ENCODE measurements at regions not wholly inside any gene's neighbourhood (a gene's known extent, or its start where the extent isn't known, plus 50 kb on each side); places are given as distances from the start of the nearest gene placed in this dataset.

- DNase-seq, result no peak
These were observed 93.0 kb downstream of the MTPAP start for GRCh38 chr10:30256084-30256483.

DNA sequence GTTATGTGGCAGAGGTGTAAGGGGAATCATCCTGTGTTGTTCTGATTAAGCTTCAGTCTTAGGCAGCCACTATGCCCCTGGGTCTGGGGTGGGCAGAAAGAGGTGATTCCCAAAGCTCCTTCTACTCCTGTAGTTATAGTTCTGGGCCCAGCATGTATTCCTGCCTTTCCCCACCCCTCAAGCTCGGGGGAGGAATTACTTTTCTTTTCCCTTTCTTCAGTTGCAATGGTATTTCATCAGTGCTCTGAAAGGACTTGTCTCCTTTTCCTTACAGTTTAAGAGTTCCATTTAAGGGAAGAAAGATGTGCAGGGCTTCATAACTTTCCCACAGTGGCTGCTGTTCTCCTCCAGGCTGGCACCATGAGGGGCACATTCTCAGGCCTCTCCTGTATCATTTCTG is 94.2 kb downstream of the MTPAP start:
- no peak for DNase-seq

- no peak for DNase-seq
These were observed 100.3 kb downstream of the MTPAP start for GRCh38 chr10:30248728-30249127.

GRCh38 chr10:30247704-30248103 is 101.4 kb downstream of the MTPAP start:
- DNase-seq, result no peak

DNA sequence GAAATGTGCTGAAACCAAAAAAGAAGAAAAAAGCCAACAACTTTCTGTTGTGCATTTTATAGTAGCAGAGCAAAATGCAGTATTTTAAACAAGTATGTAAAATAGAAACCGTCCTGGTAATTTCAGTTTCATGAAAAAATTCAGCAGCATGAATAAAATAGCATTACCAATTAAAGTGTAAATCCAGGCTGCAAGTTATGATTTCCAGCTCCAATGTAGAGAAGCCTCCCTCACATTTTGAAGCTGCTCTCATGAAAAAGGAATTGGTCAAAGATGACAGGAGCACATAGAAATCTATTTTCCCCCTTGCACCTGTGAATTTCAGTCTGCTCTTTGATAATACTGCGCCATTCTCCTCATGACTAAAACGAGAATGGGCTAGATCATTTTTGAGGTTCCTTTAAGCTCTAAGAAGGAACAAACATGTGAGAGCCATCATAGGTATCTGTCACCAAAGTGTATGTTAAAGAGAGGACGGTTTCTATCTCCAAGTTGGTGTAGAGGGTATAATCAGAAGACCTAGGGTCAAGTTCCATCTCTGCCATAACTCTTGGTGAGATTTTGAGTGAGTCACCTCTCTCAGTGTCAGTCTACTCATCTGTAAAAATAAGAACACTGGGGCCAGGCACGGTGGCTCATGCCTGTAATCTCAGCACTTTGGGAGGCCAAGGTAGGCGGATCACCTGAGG is 107.5 kb downstream of the MTPAP start:
- no peak for DNase-seq

DNA sequence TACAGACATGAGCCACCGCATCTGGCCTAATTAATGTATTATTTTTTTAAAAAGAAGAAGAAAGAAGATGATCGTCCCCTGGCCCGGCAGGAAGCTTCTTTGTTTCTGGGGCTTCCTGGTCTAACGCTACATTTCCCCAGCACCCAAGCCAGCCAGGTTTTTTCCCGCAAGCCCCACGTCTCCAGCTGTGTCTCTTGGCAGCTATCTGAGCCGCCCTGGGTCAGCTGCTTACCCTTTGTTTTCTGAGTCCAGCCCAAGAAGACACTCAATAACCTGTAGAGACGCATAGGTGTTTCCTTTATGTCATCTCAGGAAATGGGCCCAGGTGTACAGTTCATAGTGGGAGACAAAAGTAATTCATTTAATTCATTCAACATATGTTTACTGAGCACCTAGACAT is 110.2 kb downstream of the MTPAP start:
- no peak for DNase-seq

GRCh38 chr10:30233186-30233959 is 115.7 kb downstream of the MTPAP start:
- no peak for DNase-seq

DNA sequence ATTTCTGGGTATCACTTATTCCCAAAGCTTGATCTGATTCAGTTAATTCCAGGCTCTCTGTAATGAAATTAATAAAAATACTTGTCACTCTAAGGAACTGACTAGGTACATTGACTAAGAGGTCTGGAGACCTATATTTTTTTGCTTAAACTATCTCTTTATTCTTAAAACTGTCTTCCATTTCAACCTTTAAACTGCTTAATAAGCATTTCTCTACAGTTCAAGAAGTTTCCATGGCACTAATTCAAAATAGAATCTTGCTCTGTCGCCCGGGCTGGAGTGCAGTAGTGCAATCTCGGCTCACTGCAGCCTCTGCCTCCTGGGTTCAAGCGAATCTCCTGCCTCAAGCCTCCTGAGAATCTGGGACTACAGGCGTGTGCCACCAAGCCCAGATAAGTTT is 117.4 kb downstream of the MTPAP start:
- no peak for DNase-seq

- DNase-seq, result no peak
These were observed 117.9 kb downstream of the MTPAP start for GRCh38 chr10:30231071-30231652.

GRCh38 chr10:30229536-30229935 is 119.5 kb downstream of the MTPAP start:
- no peak for DNase-seq

GRCh38 chr10:30228417-30229036 is 120.6 kb downstream of the MTPAP start:
- DNase-seq, result no peak

GRCh38 chr10:30227481-30227880 is 121.6 kb downstream of the MTPAP start:
- DNase-seq, result no peak

- no peak for DNase-seq
These were observed 128.9 kb downstream of the MTPAP start for GRCh38 chr10:30219971-30220751.

DNA sequence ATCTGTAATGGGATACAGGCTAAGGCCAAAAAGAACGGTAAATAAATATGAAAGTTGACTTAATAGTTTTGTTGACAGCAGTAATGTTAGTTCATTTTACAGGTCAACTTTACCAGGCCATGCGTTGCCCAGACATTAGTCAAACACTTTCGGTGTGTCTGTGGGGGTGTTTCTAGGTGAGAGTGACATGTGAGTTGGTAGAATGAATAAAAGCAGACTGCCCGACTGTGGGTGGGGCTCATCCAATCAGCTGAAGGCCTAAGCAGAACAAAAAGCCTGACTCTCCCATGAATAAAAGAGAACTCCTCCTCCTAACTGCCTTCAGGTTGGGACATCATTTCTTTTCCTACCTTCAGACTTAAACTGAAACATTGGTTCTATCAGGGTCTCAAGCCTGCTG is 132.3 kb downstream of the MTPAP start:
- DNase-seq, result no peak

DNA sequence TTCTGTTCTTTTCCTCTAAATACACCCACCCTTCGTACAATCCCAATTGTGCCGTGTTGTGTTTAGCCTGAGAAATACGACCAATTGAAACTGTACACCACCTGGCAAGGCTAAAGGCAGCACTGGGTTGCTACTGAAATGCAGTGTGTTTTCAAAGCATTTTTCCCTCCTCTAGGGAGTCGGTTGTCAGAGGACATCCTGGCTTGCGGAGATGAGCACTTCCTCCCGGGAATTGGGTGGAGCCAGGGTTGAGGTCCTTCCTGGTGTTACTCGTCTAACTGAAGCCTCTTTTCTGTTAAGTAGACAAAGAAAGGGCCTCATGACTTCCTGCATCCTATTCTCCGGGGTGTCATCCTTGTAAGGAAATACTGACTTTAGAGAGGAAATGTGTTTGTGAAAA is 133.5 kb downstream of the MTPAP start:
- no peak for DNase-seq

- DNase-seq, result no peak
These were observed 133.9 kb downstream of the MTPAP start for GRCh38 chr10:30215141-30215540.

DNA sequence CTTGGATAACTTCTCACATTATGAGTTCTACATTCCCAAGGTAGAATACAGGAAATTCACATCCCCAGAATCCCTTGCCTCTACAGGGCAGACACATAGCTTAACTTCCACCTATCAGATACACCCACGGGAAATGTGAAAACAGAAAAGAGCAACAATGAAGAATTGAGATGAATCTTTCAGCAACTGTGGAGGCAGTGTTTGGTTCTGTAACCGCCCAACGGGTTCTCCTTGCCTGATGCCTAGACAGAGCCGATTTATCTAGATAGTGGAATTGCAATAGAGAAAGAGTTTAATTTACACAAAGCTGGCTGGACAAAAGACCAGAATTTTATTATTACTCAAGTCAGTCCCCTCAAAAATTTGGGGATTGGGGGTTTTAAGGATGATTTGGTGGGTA is 138.8 kb downstream of the MTPAP start:
- no peak for DNase-seq

DNA sequence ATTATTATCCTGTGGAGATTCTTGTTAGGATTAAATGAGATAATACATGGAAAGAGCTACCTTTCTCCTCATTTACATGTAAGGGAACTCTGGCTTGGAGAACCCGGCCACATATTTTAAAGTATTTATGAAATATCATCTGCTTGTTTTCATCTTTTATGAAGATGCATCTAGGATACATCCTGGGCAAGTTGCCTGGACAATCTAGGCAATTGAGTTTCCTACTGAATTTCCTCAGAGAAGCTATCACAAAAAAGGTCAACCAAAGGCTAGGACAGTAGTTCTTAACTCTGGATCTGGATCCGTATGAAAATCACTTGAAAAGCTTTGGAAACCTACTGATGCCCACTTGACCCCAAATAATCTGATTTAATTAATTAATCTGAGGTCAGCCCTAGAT is 140.7 kb downstream of the MTPAP start:
- DNase-seq, result no peak

DNA sequence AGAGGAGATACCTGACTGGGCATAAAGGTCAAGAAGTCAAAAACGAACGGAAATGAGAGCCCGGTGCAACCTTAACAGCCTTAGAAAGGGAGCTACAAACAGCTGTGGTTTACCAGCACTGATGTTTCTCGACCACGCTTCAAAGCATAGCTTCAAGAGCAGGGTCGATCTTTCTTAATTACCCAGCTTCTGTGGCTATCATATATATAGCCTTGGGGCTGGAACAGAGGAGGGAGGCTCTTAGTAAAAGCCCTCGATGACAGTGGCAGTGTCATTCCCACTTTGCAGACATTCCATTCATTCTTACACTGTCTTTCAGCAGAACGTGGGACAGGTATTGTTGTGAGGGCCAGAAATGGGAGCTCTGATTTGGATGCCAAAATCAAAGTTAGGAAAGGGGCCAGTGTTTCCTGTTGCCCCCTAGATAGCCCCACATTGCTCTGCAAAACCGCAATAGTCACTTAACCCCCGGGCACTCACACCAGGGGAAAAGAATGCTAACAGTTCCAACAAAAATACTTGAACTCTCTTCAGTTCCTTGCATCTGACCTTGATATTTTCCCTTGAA is 141.5 kb downstream of the MTPAP start:
- no peak for DNase-seq

- no peak for DNase-seq
These were observed 140.6 kb upstream of the JCAD start for GRCh38 chr10:30200017-30200415.

DNA sequence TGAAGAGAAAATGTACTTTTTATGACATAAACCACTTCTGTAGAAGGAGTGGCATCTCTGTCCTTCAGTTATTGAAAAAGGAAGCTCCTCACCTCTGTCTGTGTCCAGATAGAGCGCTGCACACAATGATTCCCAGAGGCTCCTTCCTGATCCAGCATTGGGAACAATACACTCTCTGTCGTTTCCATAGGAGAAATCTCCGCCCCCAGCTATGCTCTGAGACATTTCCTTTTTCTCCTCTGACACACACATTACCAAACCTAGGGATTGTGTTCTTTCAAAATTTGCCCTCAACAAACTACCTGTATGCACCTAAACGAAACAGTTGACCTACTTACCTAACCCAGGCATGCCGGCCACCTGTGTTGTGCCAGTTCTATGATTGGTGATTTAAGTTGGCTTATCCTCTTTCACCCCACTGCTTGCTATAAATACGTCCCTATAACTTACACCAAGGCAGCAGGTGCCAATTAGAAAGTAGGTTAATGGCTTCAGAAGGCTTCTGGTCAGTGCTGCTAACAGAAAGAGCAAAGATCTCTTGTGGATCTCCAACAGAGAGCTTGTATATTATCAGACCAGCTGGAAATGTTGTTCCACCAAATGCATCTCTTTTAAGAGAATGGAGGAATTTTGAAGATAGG is 140.1 kb upstream of the JCAD start:
- DNase-seq, result no peak

- no peak for DNase-seq
These were observed 137.8 kb upstream of the JCAD start for GRCh38 chr10:30197186-30197585.

All from NCI-H446 (cell line).